Mesodermal cell (in vitro differentiated cells): ENCODE measurements at regions not wholly inside any gene's neighbourhood (a gene's known extent, or its start where the extent isn't known, plus 50 kb on each side); places are given as distances from the start of the nearest gene placed in this dataset.

Experiments used
- H3K27ac ChIP-seq: 2 replicates; pipeline ENCODE4 v1.7.0; 2013; ENCODE audit warnings: mild to moderate bottlenecking, low read depth, low read length, moderate library complexity; ENCODE audit not compliant: severe bottlenecking
- H3K36me3 ChIP-seq: 2 replicates; pipeline ENCODE4 v1.7.1; 2013; ENCODE audit warnings: mild to moderate bottlenecking, low read length, moderate library complexity; ENCODE audit not compliant: control insufficient read depth, insufficient read depth
- H3K4me1 ChIP-seq: one replicate; pipeline ENCODE4 v1.7.1; 2013; ENCODE audit warnings: mild to moderate bottlenecking, low read length; ENCODE audit not compliant: insufficient read depth, control insufficient read depth, poor library complexity, severe bottlenecking
- H3K4me3 ChIP-seq: 2 replicates; pipeline ENCODE4 v1.7.0; 2013; ENCODE audit warnings: low read length, control low read depth, mild to moderate bottlenecking; ENCODE audit not compliant: insufficient read depth, poor library complexity, severe bottlenecking; ENCODE audit errors: extremely low read depth
- H3K9me3 ChIP-seq: 2 replicates; pipeline ENCODE4 v1.7.1; 2013; ENCODE audit warnings: mild to moderate bottlenecking, low read length, moderate library complexity; ENCODE audit not compliant: control insufficient read depth
- WGBS, 2 experiments: methylation state at CpG; one replicate each; pipeline ENCODE4 v1.1.5; 2013; ENCODE audit warnings: missing lambda C conversion rate in 2 of 2; ENCODE audit not compliant: insufficient coverage in 2 of 2; 5-methylcytosine and 5-hydroxymethylcytosine counted together

- Histone ChIP-seq H3K9me3 (no peaks in the 10 kb centered on the region), H3K36me3 (no peaks in the 10 kb centered on the region), H3K4me3 (no peak overlapping the region), H3K27ac (no peak overlapping the region), H3K4me1 (no peaks in the 10 kb centered on the region)
- WGBS, 2 experiments: no CpG with 5 or more reads among the region's 1 CpG
These were observed 67.6 kb upstream of the MTHFD1L start for GRCh38 chr6:150797949-150798348.

GRCh38 chr6:150799276-150799805, 66.2 kb upstream of the MTHFD1L start:
- 95 to 97% methylated on average over 2 to 3 of the region's 4 CpGs for WGBS, 2 experiments
- H3K9me3 ChIP-seq: no peaks in the 10 kb centered on the region

GRCh38 chr6:150800674-150801314, 64.7 kb upstream of the MTHFD1L start:
- no peaks in the 10 kb centered on the region for H3K36me3 ChIP-seq
- no peak overlapping the region for H3K4me3 ChIP-seq
- H3K9me3 ChIP-seq: no peaks in the 10 kb centered on the region
- no peak overlapping the region for H3K27ac ChIP-seq
- H3K4me1 ChIP-seq: no peaks in the 10 kb centered on the region
- WGBS, 2 experiments: 81 to 93% methylated on average over 5 to 7 of the region's 8 CpGs

More at GRCh38 chr6:150799276-150799805, 66.2 kb upstream of the MTHFD1L start:
- no peak overlapping the region for H3K4me3 ChIP-seq
- no peaks in the 10 kb centered on the region for H3K4me1 ChIP-seq
- H3K27ac ChIP-seq: no peak overlapping the region
- H3K36me3 ChIP-seq: no peaks in the 10 kb centered on the region

- WGBS, 2 experiments: 100% methylated on average over 1 of the region's 2 CpGs
- Histone ChIP-seq H3K4me1 (no peaks in the 10 kb centered on the region), H3K36me3 (no peaks in the 10 kb centered on the region)
These were observed 58.7 kb upstream of the MTHFD1L start for GRCh38 chr6:150806790-150807189.

GRCh38 chr6:150813319-150813992, 52.0 kb upstream of the MTHFD1L start:
- Histone ChIP-seq H3K27ac (no peak overlapping the region), H3K9me3 (no peaks in the 10 kb centered on the region), H3K4me1 (peaks cover 3% of the 10 kb centered on the region), H3K36me3 (no peaks in the 10 kb centered on the region), H3K4me3 (no peak overlapping the region)
- 83 to 84% methylated on average over 8 to 9 of the region's 9 CpGs for WGBS, 2 experiments

More at GRCh38 chr6:150806790-150807189, 58.7 kb upstream of the MTHFD1L start:
- Histone ChIP-seq H3K9me3 (no peaks in the 10 kb centered on the region), H3K27ac (no peak overlapping the region), H3K4me3 (no peak overlapping the region)

GRCh38 chr6:150813993-150814359, 51.5 kb upstream of the MTHFD1L start:
- peaks cover 3% of the 10 kb centered on the region for H3K36me3 ChIP-seq
- 58 to 75% methylated on average over 1 of the region's 3 CpGs for WGBS, 2 experiments
- H3K4me1 ChIP-seq: peaks cover 3% of the 10 kb centered on the region
- H3K4me3 ChIP-seq: no peak overlapping the region
- no peak overlapping the region for H3K27ac ChIP-seq
- no peaks in the 10 kb centered on the region for H3K9me3 ChIP-seq
